GM21717 (cell line): ENCODE measurements at regions not wholly inside any gene's neighbourhood (a gene's known extent, or its start where the extent isn't known, plus 50 kb on each side); places are given as distances from the start of the nearest gene placed in this dataset.

Source experiments
- ATAC-seq: cut with Tn5 transposase; IDR thresholded peaks from one replicate; pipeline ENCODE4 v1.9.1; 2021; ENCODE audit warnings: mild to moderate bottlenecking, moderate library complexity; ENCODE audit not compliant: unreplicated experiment

- no peak for ATAC-seq
Measured at GRCh38 chr1:55751776-55752175, 536.6 kb upstream of the USP24 start.

- ATAC-seq: no peak
Measured at GRCh38 chr1:55750628-55750995, 535.4 kb upstream of the USP24 start.

- ATAC-seq: no peak
Measured at GRCh38 chr1:55749975-55750627, 534.9 kb upstream of the USP24 start.

- ATAC-seq: no peak
Measured at GRCh38 chr1:55747408-55747841, 532.3 kb upstream of the USP24 start.

- no peak for ATAC-seq
Measured at GRCh38 chr1:55746710-55747109, 531.5 kb upstream of the USP24 start.

GRCh38 chr1:55741516-55741915, 526.4 kb upstream of the USP24 start:
- no peak for ATAC-seq

GRCh38 chr1:55735106-55735505, 519.9 kb upstream of the USP24 start:
- no peak for ATAC-seq

GRCh38 chr1:55726994-55727393, 511.8 kb upstream of the USP24 start:
- no peak for ATAC-seq

- no peak for ATAC-seq
Measured at GRCh38 chr1:55725378-55725777, 510.2 kb upstream of the USP24 start.

GRCh38 chr1:55724551-55725325, 509.6 kb upstream of the USP24 start:
- ATAC-seq: no peak

- no peak for ATAC-seq
Measured at GRCh38 chr1:55723001-55723400, 507.8 kb upstream of the USP24 start.

- ATAC-seq: no peak
Measured at GRCh38 chr1:55720261-55720660, 505.1 kb upstream of the USP24 start.

GRCh38 chr1:55718758-55719671, 503.9 kb upstream of the USP24 start:
- ATAC-seq: no peak

- no peak for ATAC-seq
Measured at GRCh38 chr1:55717111-55717510, 501.9 kb upstream of the USP24 start.

GRCh38 chr1:55716610-55717009, 501.4 kb upstream of the USP24 start:
- ATAC-seq: no peak

- no peak for ATAC-seq
Measured at GRCh38 chr1:55716151-55716550, 501.0 kb upstream of the USP24 start.

GRCh38 chr1:55714230-55714629, 499.1 kb upstream of the USP24 start:
- no peak for ATAC-seq

- no peak for ATAC-seq
Measured at GRCh38 chr1:55713516-55713915, 498.4 kb upstream of the USP24 start.

GRCh38 chr1:55712148-55712547, 497.0 kb upstream of the USP24 start:
- ATAC-seq: no peak

GRCh38 chr1:55708781-55709180, 493.6 kb upstream of the USP24 start:
- ATAC-seq: no peak

GRCh38 chr1:55707846-55708245, 492.7 kb upstream of the USP24 start:
- no peak for ATAC-seq

- ATAC-seq: no peak
Measured at GRCh38 chr1:55707196-55707595, 492.0 kb upstream of the USP24 start.
